Retina (tissue), 1 donor: ENCODE measurements at regions not wholly inside any gene's neighbourhood (a gene's known extent, or its start where the extent isn't known, plus 50 kb on each side); places are given as distances from the start of the nearest gene placed in this dataset.

Experiments used
- DNase-seq: peaks from one replicate; pipeline ENCODE4 v3.0.0-alpha.2; 2016

DNA sequence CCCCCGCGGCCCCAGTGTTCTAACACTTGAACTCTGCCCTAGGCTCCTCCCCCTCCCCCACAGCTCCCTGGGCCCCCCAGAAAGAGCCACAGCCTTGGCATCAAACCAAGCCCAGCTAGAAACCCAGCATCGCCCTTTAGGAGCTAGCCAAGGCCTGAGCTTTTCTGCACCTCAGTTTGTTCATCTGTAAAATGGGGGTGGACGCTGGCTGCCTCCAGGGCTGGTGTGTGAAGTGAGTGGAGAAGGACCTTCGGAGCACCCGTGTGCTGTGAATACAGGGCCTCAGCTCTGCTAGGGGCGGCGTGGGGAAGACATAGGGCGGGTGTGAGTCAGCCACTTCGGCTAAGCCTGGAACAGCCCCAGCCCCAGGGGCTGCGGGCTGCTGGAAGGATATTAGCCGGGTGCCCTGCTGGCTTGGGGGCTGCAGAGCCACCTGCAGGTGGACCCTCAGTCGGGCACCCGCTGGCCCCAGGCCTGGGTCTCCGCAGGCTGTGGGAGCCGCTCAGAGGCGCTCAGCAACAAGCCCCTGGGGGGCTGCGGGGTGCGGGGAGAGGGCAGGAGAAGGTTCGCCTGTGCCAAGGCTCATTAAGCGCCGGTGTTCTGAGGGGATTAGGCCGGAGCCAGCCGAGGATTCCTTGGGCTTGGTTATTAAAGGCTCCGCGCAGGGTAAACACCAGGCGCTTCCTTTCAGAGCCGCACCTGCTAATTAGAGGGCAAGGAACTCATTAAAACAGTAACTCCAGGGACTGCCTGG is 217.0 kb upstream of the CIBAR2 start:
- DNase-seq = peak; percentile 90

DNA sequence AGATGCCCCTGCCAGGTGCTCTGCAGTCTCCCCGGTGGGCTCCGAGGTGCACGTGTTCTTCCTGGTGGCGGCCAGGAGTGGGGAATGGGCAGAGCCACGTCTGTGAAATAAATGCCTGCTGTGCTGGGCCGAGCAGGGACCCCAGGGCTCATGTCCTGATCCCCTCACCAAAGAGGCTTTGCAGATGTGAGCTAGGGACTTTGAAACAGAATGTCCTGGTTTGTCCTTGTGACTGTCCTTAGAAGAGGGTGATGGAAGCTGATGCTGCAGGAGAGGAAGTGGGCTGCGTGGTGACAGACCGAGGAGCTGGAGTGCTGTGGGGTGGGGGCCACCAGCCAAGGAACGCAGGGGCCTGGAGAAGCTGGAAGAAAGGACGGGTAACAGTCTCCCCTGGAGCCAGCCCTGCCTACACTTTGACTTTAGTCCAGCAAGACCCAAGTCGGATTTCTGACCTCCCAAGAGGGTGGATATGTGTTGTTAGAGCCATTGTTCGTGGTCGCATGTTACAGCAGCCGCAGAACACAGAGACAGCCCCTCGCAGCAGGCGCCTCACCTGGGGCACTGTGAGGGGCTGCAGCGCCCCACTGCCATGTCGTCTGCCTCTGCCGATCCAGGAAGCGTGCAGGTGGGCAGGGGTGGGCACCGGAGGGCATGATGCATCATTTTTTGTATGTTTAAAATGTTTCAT is 217.9 kb upstream of the CIBAR2 start:
- DNase-seq = peak; percentile 75

DNA sequence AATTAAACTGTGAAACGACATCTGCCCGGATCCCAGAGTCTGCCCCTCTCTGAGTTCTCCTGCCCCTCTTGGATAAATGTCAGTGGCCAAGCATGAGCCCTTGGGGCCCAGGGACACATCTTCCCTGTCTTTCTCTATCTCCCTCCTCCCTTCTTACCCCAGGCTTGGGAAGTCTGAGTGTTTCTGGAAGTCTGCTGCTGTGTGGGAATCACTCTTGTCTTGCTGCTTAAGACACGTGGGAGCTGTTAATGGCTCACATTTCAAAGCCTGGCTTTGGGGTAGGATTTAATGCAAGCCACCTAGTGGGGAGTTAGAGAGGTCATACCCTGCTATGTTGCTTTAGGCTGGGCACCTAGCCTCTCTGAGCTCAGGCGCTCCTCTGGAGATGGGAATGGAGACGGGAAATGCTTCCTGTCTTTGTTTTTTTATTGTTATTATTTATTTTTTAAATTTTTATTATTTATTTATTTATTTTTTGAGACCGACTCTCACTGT is 218.5 kb upstream of the CIBAR2 start:
- no peak for DNase-seq

DNA sequence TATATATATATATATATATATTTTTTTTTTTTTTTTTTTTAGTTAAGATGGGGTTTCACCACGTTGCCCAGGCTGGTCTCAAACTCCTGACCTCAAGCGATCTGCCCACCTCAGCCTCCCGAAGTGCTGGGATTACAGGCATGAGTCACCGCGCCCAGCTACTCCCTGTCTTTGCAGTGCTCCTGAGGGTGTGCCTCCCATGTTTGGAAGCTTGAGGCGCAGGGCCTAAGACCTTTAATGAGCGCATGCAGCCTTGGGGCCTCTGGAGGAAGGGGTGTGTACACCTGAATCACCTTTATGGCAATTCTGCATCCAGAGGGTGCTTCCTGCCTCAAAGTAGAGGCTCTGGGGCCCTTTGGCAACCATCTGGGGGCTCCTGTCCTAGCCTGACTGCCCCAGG is 219.4 kb upstream of the CIBAR2 start:
- no peak for DNase-seq

DNA sequence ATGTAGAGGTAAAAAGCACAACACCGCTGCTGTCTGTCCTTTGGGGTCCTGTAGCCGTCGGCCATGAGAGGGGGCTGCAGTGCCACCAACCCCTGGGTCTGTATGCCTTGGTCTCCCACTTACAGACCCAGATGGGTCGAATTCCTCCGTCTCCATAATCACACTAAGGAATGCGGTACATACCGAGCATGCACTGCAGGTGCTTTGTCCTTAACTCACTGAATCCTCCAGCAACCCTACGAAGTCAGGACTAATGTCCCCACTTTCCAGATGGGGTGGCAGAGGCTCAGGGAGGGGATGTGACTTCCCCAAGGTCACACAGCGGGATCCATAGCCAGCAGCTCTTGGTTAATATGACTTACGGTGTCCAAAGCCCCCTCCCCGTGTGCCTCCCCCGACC is 219.9 kb upstream of the CIBAR2 start:
- no peak for DNase-seq

DNA sequence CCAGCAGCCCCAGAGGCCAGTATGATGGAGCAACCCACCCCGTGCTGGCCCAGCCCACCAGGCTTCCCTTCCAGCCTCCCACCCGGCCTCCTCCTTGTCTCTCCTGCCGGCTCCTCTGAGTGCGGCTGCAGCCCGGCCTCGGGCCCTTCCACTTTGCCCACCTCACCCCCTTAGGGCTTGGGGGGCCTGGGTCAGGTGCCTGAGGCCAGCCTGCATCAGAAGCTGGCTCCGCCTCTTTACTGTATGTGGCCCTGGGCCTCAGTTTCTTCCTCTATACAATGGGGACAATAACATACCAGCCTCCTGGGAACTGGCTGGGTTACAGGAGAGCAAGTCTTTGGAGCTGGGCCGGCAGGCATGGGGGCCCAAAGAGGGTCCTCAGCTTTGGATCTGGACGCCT is 221.1 kb upstream of the CIBAR2 start:
- DNase-seq = no peak

DNA sequence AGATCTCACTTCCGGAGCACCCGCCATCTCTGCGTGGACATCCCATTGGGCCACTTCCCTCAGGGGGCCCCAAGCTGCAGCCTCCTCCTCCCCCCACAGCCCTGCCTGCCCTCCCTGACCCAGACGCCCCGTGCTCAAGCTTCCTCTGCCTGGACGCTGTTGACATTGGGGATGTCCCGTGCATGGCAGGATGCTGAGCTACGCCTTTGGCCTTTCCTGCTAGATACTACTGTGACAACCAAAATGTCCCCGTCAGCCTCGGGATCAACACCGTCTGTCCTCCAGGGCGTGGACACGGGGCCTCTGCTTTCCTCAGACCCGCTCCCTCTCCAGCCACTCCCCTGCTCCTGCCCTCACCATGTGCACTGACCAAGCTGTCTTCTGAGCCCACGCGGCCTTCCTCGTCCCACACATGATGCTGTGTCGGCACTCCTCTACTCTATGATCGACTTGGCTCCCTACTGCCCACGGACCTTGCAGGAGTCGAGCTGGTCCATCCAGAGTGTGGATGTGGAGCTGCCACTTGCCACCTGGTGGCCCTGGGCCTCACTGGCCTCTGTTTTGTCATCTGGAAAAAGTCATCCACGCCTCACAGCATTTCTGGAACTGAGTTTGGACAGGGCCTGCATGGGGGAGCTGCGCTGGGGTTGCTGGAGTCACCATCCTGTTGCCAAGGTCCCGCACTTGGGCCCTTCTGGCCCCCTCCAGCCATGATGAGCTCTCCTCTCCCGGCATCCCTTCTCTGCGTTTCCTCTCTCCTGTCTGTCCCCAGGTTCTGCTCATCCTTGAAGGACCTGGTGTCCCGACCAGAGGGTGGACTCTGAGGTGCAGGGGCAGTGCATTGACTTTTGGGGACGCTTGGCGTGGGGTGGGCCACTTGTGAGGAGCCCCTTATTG is 221.7 kb upstream of the CIBAR2 start:
- no peak for DNase-seq

DNA sequence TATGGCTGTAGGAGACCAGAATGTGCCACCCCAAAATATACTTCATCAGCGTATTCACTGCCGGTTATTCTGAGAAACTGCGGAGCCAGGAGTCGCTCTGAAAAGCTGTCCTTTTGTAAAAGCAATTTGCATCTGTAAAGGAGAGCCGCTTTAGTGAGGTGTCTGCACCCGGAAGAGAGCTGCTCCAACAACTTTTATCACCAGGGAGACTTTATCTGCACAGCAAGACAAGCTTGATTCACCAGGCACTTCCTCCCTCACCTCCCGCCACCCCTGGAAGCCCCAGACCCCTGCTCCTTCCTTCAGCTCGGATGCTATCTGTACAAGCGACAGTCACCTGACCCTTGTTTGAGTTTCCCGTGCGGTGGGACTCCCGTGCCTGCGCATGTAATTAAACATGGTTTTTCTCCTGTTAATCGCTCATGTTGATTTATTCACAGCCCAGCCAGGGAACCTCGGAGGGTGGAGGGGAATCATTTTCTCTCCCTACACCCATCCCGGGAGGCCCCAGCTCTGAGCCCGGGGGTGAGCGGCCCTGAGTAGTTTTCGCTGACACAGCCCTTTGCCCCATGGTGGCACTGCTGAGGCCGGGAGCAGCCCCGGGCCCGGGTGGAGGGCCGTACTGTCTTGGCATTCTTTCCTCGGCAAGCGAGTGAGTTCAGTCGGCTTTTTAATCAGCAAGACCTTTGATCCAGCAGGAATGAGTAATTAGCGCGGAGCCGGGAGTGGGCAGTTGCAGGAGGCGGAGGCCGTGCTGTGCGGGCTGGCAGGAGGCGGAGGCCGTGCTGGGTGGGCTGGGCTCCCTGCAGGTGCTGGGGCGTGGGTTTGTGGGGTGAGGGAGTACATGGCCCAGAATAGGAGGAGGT is 222.7 kb upstream of the CIBAR2 start:
- DNase-seq = peak; percentile 89

DNA sequence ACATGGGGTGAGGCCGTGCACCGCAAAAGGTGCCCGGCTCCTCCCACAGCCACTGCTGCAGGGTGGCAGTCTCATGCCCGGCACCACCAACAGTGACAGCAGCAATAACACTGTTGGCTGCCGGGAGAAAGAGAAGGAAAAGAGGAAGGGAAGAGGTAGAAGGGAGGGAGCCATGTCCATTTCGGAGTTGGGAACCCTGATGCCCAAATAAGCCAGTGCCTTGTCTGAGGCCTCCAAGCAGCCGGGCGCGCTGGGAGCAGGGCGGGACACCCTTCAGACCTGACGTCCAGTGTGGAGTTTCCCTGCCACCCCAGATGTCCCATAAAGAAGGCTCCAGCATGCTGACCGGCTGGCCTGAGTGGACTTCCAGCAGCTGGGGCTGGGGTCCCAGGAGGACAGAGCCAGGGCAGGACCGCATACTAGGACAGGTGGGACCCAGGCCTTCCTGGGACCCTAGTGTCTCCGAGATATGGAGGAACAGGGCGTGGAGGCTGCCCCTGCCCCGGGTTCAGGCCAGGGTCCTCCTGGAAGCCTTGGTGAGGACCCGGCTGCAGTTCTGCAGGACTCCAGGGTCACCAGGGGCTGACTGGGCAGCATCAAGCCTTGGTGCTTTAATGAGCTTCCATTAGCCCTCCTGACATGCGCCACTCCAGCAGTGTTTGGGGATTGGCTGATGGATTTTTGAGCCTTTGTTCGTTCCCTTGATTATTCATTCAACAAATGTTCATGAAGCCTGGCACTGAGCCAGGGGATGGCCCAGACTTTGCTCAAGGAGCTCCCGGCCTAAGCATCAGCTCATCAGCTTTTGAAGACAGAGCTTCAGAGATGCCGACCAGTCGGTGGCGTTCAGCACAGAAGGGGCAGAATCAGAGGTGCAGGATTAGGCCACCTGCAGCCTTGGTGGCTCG is 223.6 kb upstream of the CIBAR2 start:
- peak; percentile 66 for DNase-seq

DNA sequence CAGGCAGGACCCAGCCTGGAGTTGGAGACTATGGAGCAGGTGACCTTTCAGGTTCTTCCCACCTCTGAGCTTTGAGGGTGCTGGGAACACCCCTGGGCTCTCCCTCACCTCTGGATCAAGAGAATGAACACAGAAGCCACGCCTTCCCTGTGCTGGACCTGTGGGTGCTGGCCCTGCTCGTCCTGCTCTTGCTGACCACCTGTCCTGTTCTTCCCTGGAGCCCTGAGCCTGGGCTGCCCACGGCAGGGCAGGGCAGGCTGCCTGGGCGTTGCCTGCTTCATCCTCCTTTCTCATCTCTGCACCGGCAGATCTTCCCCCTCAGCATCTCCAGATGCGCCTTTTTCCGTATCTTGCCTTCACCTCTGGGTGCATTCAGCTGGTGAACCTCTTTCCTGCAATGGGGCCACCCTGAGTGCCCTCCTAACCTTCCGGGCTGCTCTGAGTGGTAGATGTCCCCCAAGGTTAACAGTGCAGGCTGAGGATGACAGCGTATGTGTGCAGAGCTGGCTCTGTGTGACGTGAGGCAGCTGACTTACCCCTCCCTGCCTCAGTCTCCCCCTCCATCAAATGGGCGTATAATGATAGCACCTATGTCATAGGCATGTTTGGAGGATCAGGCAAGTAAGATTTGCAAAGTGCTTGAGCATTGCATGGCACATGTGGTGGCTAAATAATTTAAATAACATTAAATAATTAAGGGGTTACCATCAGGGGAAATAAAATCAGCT is 225.8 kb upstream of the CIBAR2 start:
- no peak for DNase-seq

DNA sequence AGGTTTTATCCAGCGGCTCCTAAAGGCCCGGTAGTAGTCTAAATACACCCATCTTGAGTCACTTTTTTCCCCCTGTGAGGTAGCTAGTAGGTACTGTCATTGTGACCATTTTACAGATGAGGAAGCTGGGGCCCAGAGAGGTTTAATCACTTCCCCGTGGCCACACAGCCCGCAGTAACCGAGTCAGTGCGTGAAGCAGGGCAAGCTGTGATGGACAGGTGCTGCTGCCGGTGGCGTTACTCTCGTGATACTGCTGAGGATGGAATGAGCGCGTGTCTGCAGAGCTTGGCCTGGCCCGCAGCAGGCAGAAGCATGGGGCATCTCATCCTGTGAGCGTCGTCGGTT is 226.3 kb upstream of the CIBAR2 start:
- no peak for DNase-seq

DNA sequence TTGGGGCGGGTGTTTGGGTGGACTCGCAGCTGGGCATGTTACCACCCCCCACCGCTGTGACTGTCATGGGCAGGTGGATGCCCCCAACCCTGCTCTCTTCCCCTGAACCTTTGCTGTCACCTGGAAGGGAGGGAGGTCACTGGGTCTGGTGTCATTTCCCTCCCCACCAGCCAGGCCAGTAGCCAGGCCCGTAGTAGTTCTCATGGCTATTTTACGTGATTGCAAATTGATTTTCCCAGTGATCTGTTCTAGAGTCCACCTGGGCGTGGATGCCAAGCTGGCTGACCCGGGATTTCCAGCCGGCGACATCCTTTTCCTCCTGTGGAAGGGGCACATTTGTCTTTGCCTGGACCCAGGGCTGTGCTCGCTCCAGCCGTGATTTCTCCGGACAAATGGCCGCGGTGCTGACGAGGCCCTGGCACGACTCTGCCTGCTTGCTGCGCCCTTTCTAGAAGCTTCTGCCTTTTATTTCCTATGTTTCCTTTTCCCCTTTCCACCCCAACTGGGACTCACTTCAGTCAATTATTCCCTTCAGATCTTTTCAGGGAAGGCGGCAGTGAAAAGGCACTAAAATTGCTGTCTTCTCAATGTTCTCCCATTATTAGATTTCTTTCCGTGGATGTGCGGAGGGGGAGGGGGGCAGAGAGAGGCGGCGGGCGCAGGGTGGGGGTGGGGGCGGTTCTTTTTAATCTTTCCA is 226.9 kb upstream of the CIBAR2 start:
- no peak for DNase-seq

DNA sequence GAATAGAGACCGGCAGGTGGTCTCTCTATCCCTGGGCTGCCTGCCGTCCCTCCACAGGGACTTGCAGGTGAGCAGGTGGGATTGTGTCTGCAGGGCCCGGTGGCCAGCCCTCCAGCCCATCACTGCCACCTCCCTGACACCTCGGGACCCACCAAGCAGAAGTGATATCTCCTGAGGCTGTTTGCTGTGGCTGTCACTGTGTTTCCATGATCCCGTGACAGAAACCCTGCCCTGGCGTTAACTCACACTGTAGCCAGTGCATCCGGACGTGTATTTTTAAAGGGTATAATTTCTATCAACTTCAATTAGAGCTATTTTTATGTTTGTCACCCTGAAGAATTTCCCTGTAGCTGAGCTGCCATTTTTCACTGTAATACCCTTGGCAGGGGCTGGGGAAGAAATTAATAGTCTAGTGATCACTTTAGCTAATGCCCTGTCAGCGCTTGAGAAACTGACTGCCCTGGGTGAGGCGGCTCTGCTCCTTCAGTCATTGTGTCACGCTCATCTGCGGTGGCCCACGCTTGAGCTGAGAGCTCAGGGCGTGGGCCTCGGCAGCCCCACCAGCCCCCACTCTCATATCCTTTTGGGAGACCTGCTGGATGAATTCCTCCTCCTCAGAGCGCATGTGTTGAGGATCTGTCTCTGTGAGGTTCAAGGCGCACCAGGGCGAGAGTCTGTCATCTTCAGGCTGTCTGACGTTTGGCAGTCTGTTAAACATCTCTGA is 229.9 kb upstream of the CIBAR2 start:
- DNase-seq = no peak

DNA sequence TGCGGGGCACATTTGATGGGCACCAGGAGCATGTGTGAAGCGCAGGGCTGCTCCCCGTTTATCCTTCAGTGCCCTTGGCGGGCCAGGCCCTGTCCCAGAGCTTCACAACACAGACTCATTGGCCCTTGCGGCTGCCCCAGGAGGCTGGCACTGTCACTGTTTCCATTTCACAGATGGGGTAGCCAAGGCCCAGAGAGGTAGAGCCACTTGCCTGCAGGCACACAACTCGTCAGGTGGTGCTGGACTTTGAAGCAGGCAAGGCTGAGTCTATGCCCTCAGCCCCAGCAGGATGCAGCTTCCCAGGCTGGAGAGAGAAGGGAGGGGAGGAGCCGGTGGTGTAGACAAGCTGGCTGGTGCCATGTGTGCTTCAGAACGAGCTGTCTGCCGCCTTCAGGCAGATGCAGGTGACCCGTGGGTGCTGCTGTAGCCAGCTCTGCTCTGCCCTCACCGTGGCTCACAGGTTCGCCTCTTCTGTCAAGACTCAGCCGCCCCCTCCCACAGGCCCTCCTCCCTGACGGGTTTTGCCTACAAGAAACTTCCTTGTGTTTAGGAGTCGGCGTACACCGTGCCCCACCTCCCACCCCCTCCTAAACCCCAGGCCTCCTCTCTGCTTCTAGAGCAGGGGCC is 232.3 kb upstream of the CIBAR2 start:
- DNase-seq = no peak

DNA sequence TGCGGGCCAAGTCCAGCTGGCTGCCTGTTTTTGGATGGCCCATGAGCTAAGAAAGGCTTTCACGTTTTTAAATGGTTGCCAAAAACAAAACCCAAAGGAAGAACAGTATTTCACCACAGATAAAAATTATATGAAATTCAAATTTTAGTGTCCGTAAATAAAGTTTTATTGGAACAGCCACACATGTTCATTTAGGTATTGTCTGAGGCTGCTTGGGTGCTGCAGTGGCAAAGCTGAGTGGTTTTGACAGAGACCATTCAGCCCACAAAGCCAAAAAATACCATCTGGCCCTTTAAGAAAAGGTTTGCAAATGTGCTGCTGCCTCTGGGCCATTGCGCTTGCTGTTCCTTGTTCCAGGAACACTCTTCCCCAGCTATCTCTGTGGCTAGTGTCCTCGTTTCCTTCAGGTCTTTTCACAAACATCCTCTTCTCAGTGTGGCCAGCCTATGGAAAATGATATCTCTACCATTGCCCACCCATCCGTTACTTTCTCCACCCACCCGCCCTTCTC is 232.9 kb upstream of the CIBAR2 start:
- no peak for DNase-seq

DNA sequence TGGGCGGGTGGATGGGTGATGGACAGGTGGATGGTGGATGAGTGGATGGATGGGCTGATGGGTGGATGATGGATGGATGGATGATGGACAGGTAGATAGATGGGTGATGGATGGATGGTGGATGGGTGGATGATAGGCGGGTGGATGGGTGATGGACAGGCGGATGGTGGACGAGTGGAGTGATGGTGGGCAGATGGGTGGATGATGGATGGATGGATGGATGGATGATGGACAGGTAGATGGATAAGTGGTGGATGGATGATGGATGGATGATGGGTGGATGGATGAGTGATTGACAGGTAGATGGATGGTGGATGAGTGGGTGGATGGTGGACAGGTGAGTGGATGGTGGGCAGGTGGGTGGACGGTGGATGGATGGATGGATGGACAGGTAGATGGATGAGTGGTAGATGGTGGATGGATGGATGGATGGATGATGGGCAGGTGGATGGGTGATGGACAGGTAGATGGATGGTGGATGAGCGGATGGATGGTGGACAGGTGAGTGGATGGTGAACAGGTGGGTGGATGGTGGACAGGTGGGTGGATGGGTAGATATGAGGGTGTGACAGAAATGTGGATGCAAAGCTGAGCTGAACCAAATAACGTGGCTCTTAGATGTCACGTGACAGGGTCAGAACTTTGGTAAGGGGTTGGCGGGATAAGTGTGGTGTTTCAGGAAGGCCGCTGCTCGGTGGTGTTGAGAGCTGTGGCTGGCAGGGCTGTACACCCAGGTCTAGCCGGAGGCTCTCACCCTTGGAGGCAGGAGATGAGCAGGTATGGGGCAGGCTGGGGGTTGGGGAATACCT is 234.3 kb upstream of the CIBAR2 start:
- DNase-seq = no peak

DNA sequence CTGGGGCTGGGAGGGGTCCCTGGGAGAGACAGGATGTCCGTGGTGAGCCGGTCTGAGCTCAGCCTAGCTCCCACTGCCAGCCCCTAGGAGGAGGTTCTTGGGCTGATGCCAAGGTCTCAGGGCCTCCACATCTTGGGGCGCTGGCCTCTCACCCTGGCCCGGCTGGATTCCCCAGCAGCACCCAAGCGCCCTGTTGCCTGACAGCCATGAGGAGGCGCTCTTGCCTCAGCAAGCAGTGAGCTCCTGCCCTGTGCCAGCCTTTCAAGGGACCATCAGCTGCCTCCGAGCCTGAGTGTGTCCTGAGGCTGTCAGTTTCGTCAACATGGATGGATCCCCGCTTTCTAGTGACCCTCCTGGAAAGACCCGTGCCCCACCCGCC is 234.9 kb upstream of the CIBAR2 start:
- no peak for DNase-seq
